ENCODE measurements at regions not wholly inside any gene's neighbourhood (a gene's known extent, or its start where the extent isn't known, plus 50 kb on each side); places are given as distances from the start of the nearest gene placed in this dataset.

DNA sequence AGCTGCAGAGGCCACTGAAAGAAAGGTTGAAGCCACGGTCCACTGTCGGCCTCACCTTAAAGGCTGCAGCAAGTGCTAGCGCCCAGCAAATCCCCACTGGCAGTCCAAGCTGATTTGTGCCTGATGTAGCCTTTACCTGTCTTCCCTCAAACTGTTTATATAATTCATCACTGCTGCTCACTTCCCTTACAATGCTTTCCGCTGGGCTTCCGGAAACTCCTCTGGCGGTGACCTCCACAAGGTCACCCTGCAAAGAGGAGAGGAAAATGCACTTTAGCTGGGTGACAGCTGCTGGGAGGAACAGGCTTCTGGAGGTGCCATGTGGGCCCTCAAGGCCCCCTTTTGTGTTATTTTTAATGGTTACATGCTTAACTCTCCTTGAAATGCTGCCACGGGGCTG is 126.2 kb downstream of the CMPK2 start:
- DNase-seq (ENCODE audit: low read depth, low spot score) (no peak), FAIRE-seq (no peak)
- Histone ChIP-seq H3K9me1 (ENCODE audit: control insufficient read depth, extremely low read depth, insufficient read depth, low read length) (no peaks in the 10 kb centered on the region), H3K36me3 (ENCODE audit: control insufficient read depth in 2 of 2, extremely low read depth in 1 of 2, insufficient read depth in 2 of 2, low read length in 2 of 2) (no peaks in the 10 kb centered on the region), H3K9ac (ENCODE audit: control insufficient read depth, extremely low read depth, insufficient read depth, low read length) (no peak overlapping the region), H3K79me2 (ENCODE audit: control insufficient read depth, insufficient read depth, low read length) (no peaks in the 10 kb centered on the region), H4K20me1 (ENCODE audit: control insufficient read depth, extremely low read depth, insufficient read depth, low read length) (no peaks in the 10 kb centered on the region), H2AFZ (ENCODE audit: control insufficient read depth, low read length) (no peak overlapping the region), H3K4me3 (ENCODE audit: control insufficient read depth in 2 of 3, extremely low read depth in 1 of 3, insufficient read depth in 2 of 3, low read depth in 1 of 3, low read length in 3 of 3) (no peak overlapping the region), H3K9me3 (ENCODE audit: control insufficient read depth, low read depth, low read length) (no peaks in the 10 kb centered on the region), H3K4me1 (ENCODE audit: control insufficient read depth, extremely low read depth, insufficient read depth, low read length) (no peaks in the 10 kb centered on the region), H3K27me3 (ENCODE audit: control insufficient read depth, extremely low read depth, insufficient read depth, low read length) (no peaks in the 10 kb centered on the region), H3K4me2 (ENCODE audit: control insufficient read depth, extremely low read depth, insufficient read depth, low read depth, low read length) (no peak overlapping the region), H3K27ac (ENCODE audit: control insufficient read depth, insufficient read depth, low read length) (no peak overlapping the region)
- dilution Hi-C loops (cut with MboI; ENCODE audit: extremely low pct_ligation_motif_present, low sequenced_read_pairs): no loop called here
- no peak for TF ChIP-seq EZH2 (IDR thresholded peaks at IDR 0.05; ENCODE audit: low read length)
- TF ChIP-seq, protein P1, sequence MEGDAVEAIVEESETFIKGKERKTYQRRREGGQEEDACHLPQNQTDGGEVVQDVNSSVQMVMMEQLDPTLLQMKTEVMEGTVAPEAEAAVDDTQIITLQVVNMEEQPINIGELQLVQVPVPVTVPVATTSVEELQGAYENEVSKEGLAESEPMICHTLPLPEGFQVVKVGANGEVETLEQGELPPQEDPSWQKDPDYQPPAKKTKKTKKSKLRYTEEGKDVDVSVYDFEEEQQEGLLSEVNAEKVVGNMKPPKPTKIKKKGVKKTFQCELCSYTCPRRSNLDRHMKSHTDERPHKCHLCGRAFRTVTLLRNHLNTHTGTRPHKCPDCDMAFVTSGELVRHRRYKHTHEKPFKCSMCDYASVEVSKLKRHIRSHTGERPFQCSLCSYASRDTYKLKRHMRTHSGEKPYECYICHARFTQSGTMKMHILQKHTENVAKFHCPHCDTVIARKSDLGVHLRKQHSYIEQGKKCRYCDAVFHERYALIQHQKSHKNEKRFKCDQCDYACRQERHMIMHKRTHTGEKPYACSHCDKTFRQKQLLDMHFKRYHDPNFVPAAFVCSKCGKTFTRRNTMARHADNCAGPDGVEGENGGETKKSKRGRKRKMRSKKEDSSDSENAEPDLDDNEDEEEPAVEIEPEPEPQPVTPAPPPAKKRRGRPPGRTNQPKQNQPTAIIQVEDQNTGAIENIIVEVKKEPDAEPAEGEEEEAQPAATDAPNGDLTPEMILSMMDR (optimal IDR thresholded peaks at IDR 0.05 in 1 of 3, IDR thresholded peaks at IDR 0.05 in 1 of 3, conservative IDR thresholded peaks at IDR 0.05 in 1 of 3; ENCODE audit: extremely low read depth in 1 of 3, insufficient read depth in 2 of 3, low read length in 3 of 3): no peak

DNA sequence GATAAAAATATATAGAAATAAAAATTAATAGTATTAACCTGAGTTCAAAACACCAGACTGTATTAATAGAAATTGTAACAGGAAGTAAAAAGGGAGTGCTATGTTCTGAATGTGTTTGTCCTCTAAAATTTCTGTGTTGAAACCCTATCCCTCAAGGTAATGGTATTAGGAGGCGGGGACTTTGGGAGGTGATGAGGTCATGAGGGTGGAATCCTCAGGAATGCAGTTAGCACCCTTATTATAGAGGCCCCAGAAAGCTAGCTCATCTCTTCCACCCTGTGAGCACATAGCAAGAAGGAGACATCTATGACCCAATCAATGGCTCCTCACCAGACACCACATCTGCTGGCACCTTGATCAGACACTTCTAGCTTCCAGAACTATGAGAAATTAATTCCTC is 124.5 kb downstream of the CMPK2 start:
- Histone ChIP-seq H3K9me1 (ENCODE audit: control insufficient read depth, extremely low read depth, insufficient read depth, low read length) (no peaks in the 10 kb centered on the region), H2AFZ (ENCODE audit: control insufficient read depth, low read length) (no peak overlapping the region), H3K36me3 (ENCODE audit: control insufficient read depth in 2 of 2, extremely low read depth in 1 of 2, insufficient read depth in 2 of 2, low read length in 2 of 2) (no peaks in the 10 kb centered on the region), H3K27ac (ENCODE audit: control insufficient read depth, insufficient read depth, low read length) (no peak overlapping the region), H3K27me3 (ENCODE audit: control insufficient read depth, extremely low read depth, insufficient read depth, low read length) (no peaks in the 10 kb centered on the region), H3K4me1 (ENCODE audit: control insufficient read depth, extremely low read depth, insufficient read depth, low read length) (no peaks in the 10 kb centered on the region), H3K79me2 (ENCODE audit: control insufficient read depth, insufficient read depth, low read length) (no peaks in the 10 kb centered on the region), H4K20me1 (ENCODE audit: control insufficient read depth, extremely low read depth, insufficient read depth, low read length) (no peaks in the 10 kb centered on the region), H3K4me2 (ENCODE audit: control insufficient read depth, extremely low read depth, insufficient read depth, low read depth, low read length) (no peak overlapping the region), H3K9ac (ENCODE audit: control insufficient read depth, extremely low read depth, insufficient read depth, low read length) (no peak overlapping the region), H3K9me3 (ENCODE audit: control insufficient read depth, low read depth, low read length) (no peaks in the 10 kb centered on the region), H3K4me3 (ENCODE audit: control insufficient read depth in 2 of 3, extremely low read depth in 1 of 3, insufficient read depth in 2 of 3, low read depth in 1 of 3, low read length in 3 of 3) (no peak overlapping the region)
- TF ChIP-seq, protein P1 (optimal IDR thresholded peaks at IDR 0.05 in 1 of 3, IDR thresholded peaks at IDR 0.05 in 1 of 3, conservative IDR thresholded peaks at IDR 0.05 in 1 of 3; ENCODE audit: extremely low read depth in 1 of 3, insufficient read depth in 2 of 3, low read length in 3 of 3): no peak
- no peak for TF ChIP-seq EZH2 (IDR thresholded peaks at IDR 0.05; ENCODE audit: low read length)
- DNase-seq (ENCODE audit: low read depth, low spot score) (no peak), FAIRE-seq (no peak)
- dilution Hi-C loops (cut with MboI; ENCODE audit: extremely low pct_ligation_motif_present, low sequenced_read_pairs): no loop called here
